Lower lobe of right lung (tissue), 2 donors: ENCODE measurements at regions not wholly inside any gene's neighbourhood (a gene's known extent, or its start where the extent isn't known, plus 50 kb on each side); places are given as distances from the start of the nearest gene placed in this dataset.

Experiments used
- ATAC-seq, 2 donors: fragments of 200-7000 bp; cut with Tn5 transposase; one replicate each; pipeline ENCODE4 v1.9.1; 2020 to 2022; ENCODE audit warnings: mild to moderate bottlenecking in 2 of 2, moderate library complexity in 2 of 2
- DNase-seq: peaks from one replicate; pipeline ENCODE4 v3.0.0-alpha.2; 2020
- H3K27ac ChIP-seq: fragments of 200-600 bp; one replicate; pipeline ENCODE4 v1.8.0; 2022
- H3K27me3 ChIP-seq: fragments of 200-600 bp; one replicate; pipeline ENCODE4 v1.8.0; 2022; ENCODE audit warnings: low read depth
- H3K36me3 ChIP-seq: fragments of 200-600 bp; one replicate; pipeline ENCODE4 v1.8.0; 2022; ENCODE audit warnings: mild to moderate bottlenecking
- H3K4me1 ChIP-seq: fragments of 200-600 bp; one replicate; pipeline ENCODE4 v1.8.0; 2022
- H3K4me3 ChIP-seq: fragments of 200-600 bp; one replicate; pipeline ENCODE4 v1.8.0; 2022; ENCODE audit warnings: mild to moderate bottlenecking
- H3K9me3 ChIP-seq: fragments of 200-600 bp; one replicate; pipeline ENCODE4 v1.8.0; 2022
- intact Hi-C: fragments of 100-400 bp; cut with DNase I; formaldehyde crosslinking; loops from one replicate; pipeline ENCODE4 v1.11.0; 2022
- TF ChIP-seq, protein P1 (sequence below): fragments of 200-600 bp; IDR thresholded peaks from one replicate; pipeline ENCODE4 v1.8.0; 2022; ENCODE audit warnings: antibody characterized with exemption, mild to moderate bottlenecking
- donor health status: DM: no; HTN: yes; CAD: no; lungs with severe emphysema.

DNA sequence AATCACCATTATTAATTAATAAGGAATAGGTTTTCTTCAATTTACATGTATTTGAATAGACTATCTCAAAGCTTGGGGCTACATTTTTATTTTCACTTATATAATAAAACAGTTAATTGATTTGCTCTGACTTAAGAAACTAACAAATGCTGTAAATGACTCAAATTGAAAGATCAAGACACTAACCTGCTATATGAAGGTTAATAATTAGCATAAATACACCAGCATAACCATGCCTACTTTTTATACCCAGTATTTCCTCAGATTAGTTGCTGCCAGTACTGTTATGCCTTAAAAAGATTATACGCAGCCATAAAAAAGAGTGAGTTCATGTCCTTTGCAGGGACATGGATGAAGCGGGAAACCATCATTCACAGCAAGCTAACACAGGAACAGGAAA lies 1545.1 kb downstream of the AMY1C start:
- H3K27me3 ChIP-seq, result no peaks in the 10 kb centered on the region
- DNase-seq (no peak), ATAC-seq (no peak)
- TF ChIP-seq, protein P1, sequence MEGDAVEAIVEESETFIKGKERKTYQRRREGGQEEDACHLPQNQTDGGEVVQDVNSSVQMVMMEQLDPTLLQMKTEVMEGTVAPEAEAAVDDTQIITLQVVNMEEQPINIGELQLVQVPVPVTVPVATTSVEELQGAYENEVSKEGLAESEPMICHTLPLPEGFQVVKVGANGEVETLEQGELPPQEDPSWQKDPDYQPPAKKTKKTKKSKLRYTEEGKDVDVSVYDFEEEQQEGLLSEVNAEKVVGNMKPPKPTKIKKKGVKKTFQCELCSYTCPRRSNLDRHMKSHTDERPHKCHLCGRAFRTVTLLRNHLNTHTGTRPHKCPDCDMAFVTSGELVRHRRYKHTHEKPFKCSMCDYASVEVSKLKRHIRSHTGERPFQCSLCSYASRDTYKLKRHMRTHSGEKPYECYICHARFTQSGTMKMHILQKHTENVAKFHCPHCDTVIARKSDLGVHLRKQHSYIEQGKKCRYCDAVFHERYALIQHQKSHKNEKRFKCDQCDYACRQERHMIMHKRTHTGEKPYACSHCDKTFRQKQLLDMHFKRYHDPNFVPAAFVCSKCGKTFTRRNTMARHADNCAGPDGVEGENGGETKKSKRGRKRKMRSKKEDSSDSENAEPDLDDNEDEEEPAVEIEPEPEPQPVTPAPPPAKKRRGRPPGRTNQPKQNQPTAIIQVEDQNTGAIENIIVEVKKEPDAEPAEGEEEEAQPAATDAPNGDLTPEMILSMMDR, result no peak
- intact Hi-C loops, result no loop called here
- H3K36me3 ChIP-seq, result no peaks in the 10 kb centered on the region
- peaks cover 9% of the 10 kb centered on the region for H3K9me3 ChIP-seq
- H3K4me1 ChIP-seq, result no peaks in the 10 kb centered on the region
- no peak overlapping the region for H3K27ac ChIP-seq
- no peak overlapping the region for H3K4me3 ChIP-seq

DNA sequence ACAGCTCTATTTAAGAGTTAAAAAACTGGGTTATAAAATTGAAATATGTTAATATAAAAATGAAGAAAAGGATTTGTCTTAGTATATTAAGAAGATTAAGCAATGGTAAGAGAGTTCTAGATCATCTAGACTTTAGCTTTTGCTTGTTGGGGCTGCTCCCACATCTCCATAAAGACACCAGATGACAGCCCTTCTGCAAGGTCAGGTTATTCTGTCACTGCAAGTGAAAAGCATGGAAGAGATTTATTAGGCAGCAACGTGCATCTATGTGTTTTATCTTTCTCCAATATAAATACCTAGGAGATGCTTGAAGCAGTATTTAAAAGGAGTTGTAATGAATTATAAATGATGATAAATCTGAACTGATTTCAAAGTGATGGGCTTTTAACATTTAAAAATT lies 1560.4 kb downstream of the AMY1C start:
- H3K27ac ChIP-seq, result no peak overlapping the region
- H3K4me3 ChIP-seq, result no peak overlapping the region
- H3K9me3 ChIP-seq, result no peaks in the 10 kb centered on the region
- H3K36me3 ChIP-seq, result no peaks in the 10 kb centered on the region
- intact Hi-C loops, result no loop called here
- no peaks in the 10 kb centered on the region for H3K27me3 ChIP-seq
- TF ChIP-seq, protein P1, result no peak
- DNase-seq (no peak), ATAC-seq (no peak)
- H3K4me1 ChIP-seq, result no peaks in the 10 kb centered on the region

DNA sequence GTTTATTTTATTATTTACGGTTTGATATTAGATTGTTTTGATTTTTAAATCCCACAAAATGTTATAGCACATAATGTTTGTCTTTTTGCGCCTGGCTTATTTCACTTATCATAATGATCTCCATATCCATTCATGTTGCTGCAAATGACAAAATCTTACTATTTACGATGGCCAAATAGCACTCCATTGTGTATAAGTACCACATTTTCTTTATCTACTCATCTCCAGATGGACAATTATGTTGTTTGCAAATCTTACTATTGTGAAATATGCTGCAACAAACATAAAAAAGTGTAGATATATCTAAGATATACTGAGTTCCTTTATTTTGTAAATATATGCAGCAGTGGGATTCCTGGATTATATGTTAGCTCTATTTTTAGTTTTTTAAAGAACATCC lies 1568.3 kb downstream of the AMY1C start:
- no peak overlapping the region for H3K27ac ChIP-seq
- no peaks in the 10 kb centered on the region for H3K27me3 ChIP-seq
- H3K9me3 ChIP-seq, result peaks cover 4% of the 10 kb centered on the region
- DNase-seq (no peak), ATAC-seq (no peak)
- intact Hi-C loops, result no loop called here
- H3K4me3 ChIP-seq, result no peak overlapping the region
- no peaks in the 10 kb centered on the region for H3K36me3 ChIP-seq
- H3K4me1 ChIP-seq, result no peaks in the 10 kb centered on the region
- TF ChIP-seq, protein P1, result no peak

DNA sequence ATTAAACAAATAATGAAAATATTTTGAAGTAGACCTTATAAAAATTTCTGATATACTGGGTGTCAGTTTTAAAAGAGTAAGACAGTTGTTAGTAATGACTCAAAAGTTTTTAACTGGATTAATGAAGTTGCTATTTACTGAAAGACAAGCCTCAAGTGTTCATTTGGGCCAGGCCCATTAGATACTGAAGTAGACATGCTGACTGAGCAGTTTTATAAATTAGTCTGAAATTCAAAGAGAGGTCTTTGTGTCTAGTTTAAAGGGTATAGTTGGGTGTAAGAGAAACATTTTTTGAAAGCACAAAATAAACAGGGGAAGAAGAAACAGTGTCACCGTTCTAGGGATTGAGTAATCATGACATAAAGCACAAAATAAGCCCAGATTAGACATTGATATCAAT lies 1577.2 kb downstream of the AMY1C start:
- Histone ChIP-seq H3K9me3 (no peaks in the 10 kb centered on the region), H3K27me3 (no peaks in the 10 kb centered on the region), H3K36me3 (no peaks in the 10 kb centered on the region), H3K27ac (no peak overlapping the region), H3K4me3 (no peak overlapping the region), H3K4me1 (no peaks in the 10 kb centered on the region)
- TF ChIP-seq, protein P1, result no peak
- intact Hi-C loops, result no loop called here
- DNase-seq (no peak), ATAC-seq (no peak)

DNA sequence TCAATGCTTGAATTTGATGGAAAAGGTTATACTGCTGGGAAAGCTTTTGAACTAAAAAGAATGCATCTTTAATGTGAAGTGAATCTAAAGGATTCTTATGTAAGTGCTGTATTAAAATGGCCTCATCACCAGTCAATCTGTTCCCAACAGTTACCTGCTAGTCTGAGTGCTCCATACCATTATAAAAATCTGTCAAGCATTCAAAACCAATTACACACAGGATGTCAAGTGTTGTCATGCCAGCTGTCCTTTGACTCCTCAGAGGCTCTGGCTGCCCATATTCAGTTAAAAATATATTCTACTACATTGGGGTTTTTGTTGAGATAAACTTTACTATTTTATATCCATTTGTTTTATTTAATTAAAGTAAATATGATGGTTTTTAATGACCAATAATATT lies 1587.7 kb downstream of the AMY1C start:
- no peaks in the 10 kb centered on the region for H3K36me3 ChIP-seq
- TF ChIP-seq, protein P1, result no peak
- no peak for DNase-seq

DNA sequence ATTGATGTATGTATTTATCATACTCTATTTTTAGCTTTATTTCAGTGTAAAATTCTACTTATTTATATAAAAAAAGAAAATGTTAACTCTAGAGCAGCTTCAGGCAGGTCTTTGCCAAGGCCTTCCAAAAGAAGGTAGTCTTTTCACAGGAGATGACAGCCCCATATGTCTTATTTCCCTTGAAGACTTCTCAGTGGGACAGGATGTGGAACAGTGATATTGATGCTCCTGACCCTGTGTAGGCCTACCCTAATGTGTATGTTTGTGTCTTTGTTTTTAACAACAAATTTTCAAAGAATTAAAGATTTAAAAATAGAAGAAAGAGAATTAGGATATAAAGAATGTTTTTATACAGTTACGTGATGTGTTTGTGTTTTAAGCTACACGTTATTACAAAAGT lies 1593.6 kb downstream of the AMY1C start:
- intact Hi-C loops, result no loop called here
- no peak overlapping the region for H3K4me3 ChIP-seq
- ATAC-seq (no peak), DNase-seq (no peak)
- peaks cover 4% of the 10 kb centered on the region for H3K9me3 ChIP-seq
- TF ChIP-seq, protein P1, result no peak
- no peak overlapping the region for H3K27ac ChIP-seq
- no peaks in the 10 kb centered on the region for H3K36me3 ChIP-seq
- H3K27me3 ChIP-seq, result no peaks in the 10 kb centered on the region
- no peaks in the 10 kb centered on the region for H3K4me1 ChIP-seq

More for the DNA sequence above, 1587.7 kb downstream of the AMY1C start:
- Histone ChIP-seq H3K27me3 (no peaks in the 10 kb centered on the region), H3K4me3 (no peak overlapping the region), H3K9me3 (no peaks in the 10 kb centered on the region), H3K27ac (no peak overlapping the region), H3K4me1 (no peaks in the 10 kb centered on the region)
- ATAC-seq, result no peak
- intact Hi-C loops, result no loop called here
